Mesodermal cell (in vitro differentiated cells): ENCODE measurements at regions not wholly inside any gene's neighbourhood (a gene's known extent, or its start where the extent isn't known, plus 50 kb on each side); places are given as distances from the start of the nearest gene placed in this dataset.

Experiments
- H3K27ac ChIP-seq: 2 replicates; pipeline ENCODE4 v1.7.0; 2013; ENCODE audit warnings: mild to moderate bottlenecking, low read depth, low read length, moderate library complexity; ENCODE audit not compliant: severe bottlenecking
- H3K36me3 ChIP-seq: 2 replicates; pipeline ENCODE4 v1.7.1; 2013; ENCODE audit warnings: mild to moderate bottlenecking, low read length, moderate library complexity; ENCODE audit not compliant: control insufficient read depth, insufficient read depth
- H3K4me1 ChIP-seq: one replicate; pipeline ENCODE4 v1.7.1; 2013; ENCODE audit warnings: mild to moderate bottlenecking, low read length; ENCODE audit not compliant: insufficient read depth, control insufficient read depth, poor library complexity, severe bottlenecking
- H3K4me3 ChIP-seq: 2 replicates; pipeline ENCODE4 v1.7.0; 2013; ENCODE audit warnings: low read length, control low read depth, mild to moderate bottlenecking; ENCODE audit not compliant: insufficient read depth, poor library complexity, severe bottlenecking; ENCODE audit errors: extremely low read depth
- H3K9me3 ChIP-seq: 2 replicates; pipeline ENCODE4 v1.7.1; 2013; ENCODE audit warnings: mild to moderate bottlenecking, low read length, moderate library complexity; ENCODE audit not compliant: control insufficient read depth
- WGBS, 2 experiments: methylation state at CpG; one replicate each; pipeline ENCODE4 v1.1.5; 2013; ENCODE audit warnings: missing lambda C conversion rate in 2 of 2; ENCODE audit not compliant: insufficient coverage in 2 of 2; 5-methylcytosine and 5-hydroxymethylcytosine counted together

GRCh38 chr3:24952388-24952787 is 457.7 kb upstream of the THRB start:
- Histone ChIP-seq H3K36me3 (no peaks in the 10 kb centered on the region), H3K4me1 (no peaks in the 10 kb centered on the region), H3K27ac (no peak overlapping the region), H3K4me3 (no peak overlapping the region), H3K9me3 (no peaks in the 10 kb centered on the region)
- WGBS, 2 experiments = 20 to 23% methylated on average over 3 to 6 of the region's 6 CpGs

GRCh38 chr3:24953060-24953771 is 458.6 kb upstream of the THRB start:
- H3K27ac ChIP-seq = no peak overlapping the region
- 88 to 100% methylated on average over 2 of the region's 5 CpGs for WGBS, 2 experiments
- no peak overlapping the region for H3K4me3 ChIP-seq
- H3K9me3 ChIP-seq = no peaks in the 10 kb centered on the region
- H3K4me1 ChIP-seq = no peaks in the 10 kb centered on the region
- no peaks in the 10 kb centered on the region for H3K36me3 ChIP-seq

GRCh38 chr3:24956613-24957012 is 462.0 kb upstream of the THRB start:
- 89 to 91% methylated on average over 4 of the region's 4 CpGs for WGBS, 2 experiments
- no peaks in the 10 kb centered on the region for H3K36me3 ChIP-seq
- peaks cover 4% of the 10 kb centered on the region for H3K9me3 ChIP-seq
- H3K4me3 ChIP-seq = no peak overlapping the region
- no peak overlapping the region for H3K27ac ChIP-seq
- H3K4me1 ChIP-seq = no peaks in the 10 kb centered on the region

DNA sequence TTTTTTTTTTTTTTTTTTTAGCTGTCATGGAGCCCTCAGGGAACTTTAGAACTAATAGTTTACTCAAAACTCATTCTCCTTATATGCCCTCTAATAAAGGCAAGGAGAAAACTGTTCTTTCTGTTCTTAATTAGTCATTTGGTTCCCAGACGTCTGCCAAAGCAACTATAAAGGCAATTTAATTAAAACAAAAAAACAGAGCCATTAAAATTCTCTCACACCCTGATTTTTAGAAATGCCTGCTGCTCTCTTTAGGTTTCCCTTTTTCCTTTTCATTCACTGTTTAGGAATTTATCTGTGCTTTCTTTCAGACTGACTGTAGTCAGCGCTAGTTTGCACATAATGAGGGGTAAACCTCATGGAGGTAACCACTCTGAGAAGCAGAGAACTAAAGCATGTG is 463.6 kb upstream of the THRB start:
- WGBS, 2 experiments = 80 to 83% methylated on average over 1 to 2 of the region's 2 CpGs
- H3K27ac ChIP-seq = no peak overlapping the region

DNA sequence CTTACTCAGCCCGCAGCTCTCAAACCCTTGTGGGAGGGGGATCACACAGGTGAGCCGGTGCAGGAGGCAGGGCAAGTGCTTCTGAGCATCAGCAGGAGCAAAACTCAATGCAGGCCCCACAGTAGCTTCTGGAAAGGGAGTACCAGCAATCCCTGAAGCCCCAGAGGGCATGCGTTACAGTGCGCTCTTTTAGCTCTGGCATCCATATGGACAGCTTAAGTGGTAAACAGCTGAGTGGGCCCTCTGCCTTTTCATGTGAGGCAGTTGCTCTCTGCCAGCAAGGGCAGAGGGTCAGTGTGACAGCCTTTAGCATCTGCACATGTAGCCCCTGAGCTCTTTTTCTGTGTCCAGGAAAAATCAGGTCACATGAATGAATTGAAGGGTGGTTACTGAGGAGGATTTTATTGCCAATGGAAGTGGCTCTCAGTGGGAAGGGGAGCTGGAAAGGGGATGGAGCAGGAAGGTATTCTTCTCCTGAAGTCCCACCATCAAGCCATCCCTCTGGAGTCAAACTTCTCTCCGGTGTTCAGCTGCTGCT is 464.3 kb upstream of the THRB start:
- H3K27ac ChIP-seq = no peak overlapping the region

More for the DNA sequence above, 463.6 kb upstream of the THRB start:
- Histone ChIP-seq H3K4me3 (no peak overlapping the region), H3K4me1 (no peaks in the 10 kb centered on the region), H3K9me3 (peaks cover 4% of the 10 kb centered on the region), H3K36me3 (no peaks in the 10 kb centered on the region)

DNA sequence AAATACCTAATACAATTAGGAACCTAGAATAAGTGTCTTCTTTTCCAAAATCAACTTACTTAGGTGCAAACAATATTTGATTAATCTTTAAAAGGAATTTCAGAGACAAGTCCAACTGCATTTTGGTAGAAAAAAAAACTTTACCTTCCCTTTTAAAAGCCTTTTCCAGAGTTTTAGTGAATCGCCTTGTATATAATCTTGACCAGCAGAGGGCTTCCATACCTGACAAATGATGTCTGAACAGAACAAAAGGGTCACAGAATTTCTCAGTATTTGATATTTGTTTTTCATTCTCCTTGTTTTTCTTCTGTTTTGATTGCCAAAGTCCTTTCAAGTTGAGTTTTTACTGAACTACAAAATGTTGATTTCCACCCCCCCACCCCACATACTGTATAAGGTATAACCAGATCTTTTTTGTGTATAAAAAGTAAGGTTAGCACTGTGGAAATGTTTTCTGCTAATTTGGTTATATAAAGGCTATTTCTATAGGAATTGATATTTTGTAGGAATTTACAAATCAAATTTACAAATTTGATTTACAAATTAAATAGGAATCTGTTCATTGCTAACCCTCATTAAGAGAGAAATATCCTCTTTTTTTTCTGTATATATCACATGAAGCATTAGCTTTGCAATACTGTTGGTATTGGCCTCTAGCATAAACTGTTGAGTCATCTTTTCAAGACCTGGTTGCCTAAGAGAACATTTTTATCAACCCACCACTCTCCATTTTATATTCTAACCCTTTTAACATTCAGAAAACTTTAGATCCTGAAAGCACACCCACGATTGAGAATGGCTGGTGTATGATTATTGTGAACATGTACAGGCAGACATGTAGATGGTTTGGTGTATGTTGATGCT is 464.1 kb upstream of the RARB start:
- Histone ChIP-seq H3K4me3 (no peak overlapping the region), H3K4me1 (no peaks in the 10 kb centered on the region)
- 71% methylated on average over 1 of the region's 2 CpGs; no CpG with 5 or more reads in 1 of the 2 experiments for WGBS, 2 experiments

More for the DNA sequence above, 464.3 kb upstream of the THRB start:
- peaks cover 4% of the 10 kb centered on the region for H3K9me3 ChIP-seq
- H3K4me3 ChIP-seq = no peak overlapping the region
- no peaks in the 10 kb centered on the region for H3K36me3 ChIP-seq
- WGBS, 2 experiments = 89 to 97% methylated on average over 3 to 4 of the region's 5 CpGs
- no peaks in the 10 kb centered on the region for H3K4me1 ChIP-seq

GRCh38 chr3:24965706-24966385 is 462.2 kb upstream of the RARB start:
- no peak overlapping the region for H3K4me3 ChIP-seq
- WGBS, 2 experiments = 67 to 75% methylated on average over 1 of the region's 2 CpGs
- H3K9me3 ChIP-seq = no peaks in the 10 kb centered on the region

More for the DNA sequence above, 464.1 kb upstream of the RARB start:
- Histone ChIP-seq H3K9me3 (peaks cover 4% of the 10 kb centered on the region), H3K27ac (no peak overlapping the region), H3K36me3 (no peaks in the 10 kb centered on the region)

DNA sequence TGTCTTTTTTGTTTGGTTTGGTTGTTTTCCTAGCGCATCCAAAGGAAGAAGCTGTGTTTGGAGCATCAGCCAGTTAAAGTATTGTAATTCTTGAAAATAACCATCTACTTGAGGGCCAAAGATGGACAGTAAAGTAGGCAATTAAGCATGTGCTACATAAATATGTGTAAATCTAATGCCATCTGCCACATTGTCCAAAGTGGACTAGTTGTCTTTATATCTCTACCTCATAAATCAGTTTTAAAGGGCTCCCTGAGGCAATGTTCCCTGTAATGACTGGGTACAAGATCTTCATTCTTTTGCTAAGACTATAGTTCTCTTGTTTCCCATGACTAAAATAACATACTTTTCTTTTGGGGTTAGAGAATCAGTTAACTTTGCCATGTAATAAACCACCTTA is 460.0 kb upstream of the RARB start:
- Histone ChIP-seq H3K36me3 (no peaks in the 10 kb centered on the region), H3K27ac (no peak overlapping the region)
- WGBS, 2 experiments = 100% methylated on average over 1 of the region's 1 CpG; no CpG with 5 or more reads in 1 of the 2 experiments

More at GRCh38 chr3:24965706-24966385, 462.2 kb upstream of the RARB start:
- H3K4me1 ChIP-seq = no peaks in the 10 kb centered on the region
- no peaks in the 10 kb centered on the region for H3K36me3 ChIP-seq
- H3K27ac ChIP-seq = no peak overlapping the region

DNA sequence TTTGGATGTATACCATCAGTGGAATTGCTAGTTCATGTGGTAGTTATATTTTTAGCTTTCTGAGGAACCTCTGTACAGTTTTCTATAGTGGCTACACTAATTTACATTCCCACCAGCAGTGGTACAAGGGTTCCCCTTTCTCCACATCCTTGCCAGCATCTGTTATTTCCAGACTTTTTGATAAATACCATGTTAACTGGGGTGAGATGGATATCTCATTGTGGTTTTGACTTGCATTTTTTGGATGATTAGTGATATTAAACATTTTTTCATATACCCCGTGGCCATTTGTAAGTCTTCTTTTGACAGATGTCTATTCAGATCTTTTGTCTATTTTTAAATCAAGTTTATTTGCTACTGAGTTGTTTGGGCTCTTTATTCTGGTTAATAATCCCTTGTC is 455.6 kb upstream of the RARB start:
- Histone ChIP-seq H3K4me3 (no peak overlapping the region), H3K9me3 (no peaks in the 10 kb centered on the region), H3K27ac (no peak overlapping the region), H3K4me1 (no peaks in the 10 kb centered on the region), H3K36me3 (no peaks in the 10 kb centered on the region)
- no CpG with 5 or more reads among the region's 1 CpG for WGBS, 2 experiments

More for the DNA sequence above, 460.0 kb upstream of the RARB start:
- Histone ChIP-seq H3K4me1 (no peaks in the 10 kb centered on the region), H3K9me3 (no peaks in the 10 kb centered on the region), H3K4me3 (no peak overlapping the region)

GRCh38 chr3:24981309-24981708 is 446.8 kb upstream of the RARB start:
- Histone ChIP-seq H3K27ac (no peak overlapping the region), H3K36me3 (no peaks in the 10 kb centered on the region), H3K4me1 (no peaks in the 10 kb centered on the region), H3K9me3 (no peaks in the 10 kb centered on the region), H3K4me3 (no peak overlapping the region)
- 90 to 92% methylated on average over 2 to 3 of the region's 5 CpGs for WGBS, 2 experiments
